HCT116 (cell line): ENCODE measurements at regions not wholly inside any gene's neighbourhood (a gene's known extent, or its start where the extent isn't known, plus 50 kb on each side); places are given as distances from the start of the nearest gene placed in this dataset.

Source experiments
- ATF3 ChIP-seq: IDR thresholded peaks from 2 replicates; pipeline ENCODE4 v1.6.1; 2012
- EZH2 ChIP-seq: fragments of 200-600 bp; sonication (generic); IDR thresholded peaks from 2 replicates; pipeline ENCODE4 v1.6.1; 2017; ENCODE audit warnings: antibody characterized with exemption, mixed run types
- JUND ChIP-seq: IDR thresholded peaks from 2 replicates; pipeline ENCODE4 v1.6.1; 2012
- MAX ChIP-seq: IDR thresholded peaks from 2 replicates; pipeline ENCODE4 v1.6.1; 2012
- POLR2A ChIP-seq: IDR thresholded peaks from 2 replicates; pipeline ENCODE4 v1.7.0; 2011; ENCODE audit warnings: borderline replicate concordance; ENCODE audit not compliant: insufficient read depth, insufficient read length; ENCODE audit errors: extremely low read depth
- YY1 ChIP-seq: IDR thresholded peaks from 2 replicates; pipeline ENCODE4 v1.6.1; 2011; ENCODE audit warnings: low read length, low read depth, moderate library complexity, mild to moderate bottlenecking; ENCODE audit not compliant: insufficient replicate concordance; ENCODE audit errors: extremely low read depth
- TF ChIP-seq, protein P1 (sequence below), 3 experiments: fragments of 200-600 bp in 1 of 3; sonication (generic) in 1 of 3; IDR thresholded peaks in 2 of 3; conservative IDR thresholded peaks in 1 of 3; 2 replicates each; pipeline ENCODE4 v1.5.1; 2012 to 2017; ENCODE audit warnings: low read depth in 2 of 3, low read length in 2 of 3, antibody characterized with exemption in 1 of 3, borderline replicate concordance in 1 of 3, control low read depth in 1 of 3, mild to moderate bottlenecking in 1 of 3, mixed read lengths in 1 of 3, mixed run types in 1 of 3, moderate library complexity in 1 of 3; ENCODE audit not compliant: insufficient read depth in 1 of 3

DNA sequence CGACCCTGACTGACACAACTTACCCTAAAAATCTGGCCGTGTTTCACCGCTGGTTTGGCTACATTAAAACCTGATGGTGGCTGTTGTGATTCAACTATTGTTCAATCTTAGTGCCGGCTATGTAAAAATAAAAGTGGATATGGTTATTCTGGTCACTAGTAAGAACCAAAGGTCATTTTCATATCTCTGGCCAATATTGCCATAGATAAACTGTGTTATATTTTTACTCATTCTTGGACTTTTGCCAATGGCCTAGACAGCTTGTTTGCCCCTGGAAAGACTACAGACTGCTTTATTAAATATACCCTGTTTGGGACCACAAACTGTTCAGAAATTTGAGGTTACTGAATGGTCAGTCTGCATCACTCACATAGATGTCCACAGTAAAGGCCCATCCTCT is 258.5 kb upstream of the KLHL1 start:
- TF ChIP-seq EZH2 (no peak), POLR2A (no peak), MAX (no peak), JUND (no peak), ATF3 (no peak), YY1 (no peak)
- TF ChIP-seq, protein P1, sequence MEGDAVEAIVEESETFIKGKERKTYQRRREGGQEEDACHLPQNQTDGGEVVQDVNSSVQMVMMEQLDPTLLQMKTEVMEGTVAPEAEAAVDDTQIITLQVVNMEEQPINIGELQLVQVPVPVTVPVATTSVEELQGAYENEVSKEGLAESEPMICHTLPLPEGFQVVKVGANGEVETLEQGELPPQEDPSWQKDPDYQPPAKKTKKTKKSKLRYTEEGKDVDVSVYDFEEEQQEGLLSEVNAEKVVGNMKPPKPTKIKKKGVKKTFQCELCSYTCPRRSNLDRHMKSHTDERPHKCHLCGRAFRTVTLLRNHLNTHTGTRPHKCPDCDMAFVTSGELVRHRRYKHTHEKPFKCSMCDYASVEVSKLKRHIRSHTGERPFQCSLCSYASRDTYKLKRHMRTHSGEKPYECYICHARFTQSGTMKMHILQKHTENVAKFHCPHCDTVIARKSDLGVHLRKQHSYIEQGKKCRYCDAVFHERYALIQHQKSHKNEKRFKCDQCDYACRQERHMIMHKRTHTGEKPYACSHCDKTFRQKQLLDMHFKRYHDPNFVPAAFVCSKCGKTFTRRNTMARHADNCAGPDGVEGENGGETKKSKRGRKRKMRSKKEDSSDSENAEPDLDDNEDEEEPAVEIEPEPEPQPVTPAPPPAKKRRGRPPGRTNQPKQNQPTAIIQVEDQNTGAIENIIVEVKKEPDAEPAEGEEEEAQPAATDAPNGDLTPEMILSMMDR (IDR thresholded peaks at IDR 0.05 in 2 of 3, conservative IDR thresholded peaks at IDR 0.05 in 1 of 3; ENCODE audit: borderline replicate concordance in 1 of 3, insufficient read depth in 1 of 3, low read depth in 2 of 3, low read length in 2 of 3), result no peak
